ENCODE measurements at regions not wholly inside any gene's neighbourhood (a gene's known extent, or its start where the extent isn't known, plus 50 kb on each side); places are given as distances from the start of the nearest gene placed in this dataset.

- no peaks in the 10 kb centered on the region for H3K27me3 ChIP-seq (replicated peaks in 1 of 7)
- no peak overlapping the region for H3K27ac ChIP-seq
- 79 to 85% (median 84%) methylated on average over 5 of the region's 5 CpGs for WGBS, 5 donors
- no peak for TF ChIP-seq POLR2AphosphoS5 (IDR thresholded peaks at IDR 0.05)
- TF ChIP-seq POLR2A (IDR thresholded peaks at IDR 0.05), result no peak
- TF ChIP-seq CTCF (IDR thresholded peaks at IDR 0.05 in 8 of 11, conservative IDR thresholded peaks at IDR 0.05 in 3 of 11), result no peak
- H3K4me1 ChIP-seq, result peaks cover 8 to 43% (median 14%) of the 10 kb centered on the region in 6 donors
- intact Hi-C loops (cut with DNase I; ENCODE audit: low total_unique reads), result no loop called here
- no peak overlapping the region for H3K4me3 ChIP-seq
- DNase-seq, result no peak
- no peaks in the 10 kb centered on the region for H3K9me3 ChIP-seq
- H3K36me3 ChIP-seq, result no peaks in the 10 kb centered on the region
Measured at GRCh38 chr1:235925016-235925415, 58.3 kb upstream of the LYST start.

GRCh38 chr1:235923466-235924021 is 56.8 kb upstream of the LYST start:
- Histone ChIP-seq H3K36me3 (no peaks in the 10 kb centered on the region), H3K4me1 (peaks cover 9 to 51% (median 17%) of the 10 kb centered on the region in 6 donors), H3K4me3 (no peak overlapping the region), H3K27me3 (replicated peaks in 1 of 7) (no peaks in the 10 kb centered on the region), H3K27ac (peak overlapping the region in 4 of 8 donors; percentile 26 to 53 (median 35)), H3K9me3 (no peaks in the 10 kb centered on the region)
- TF ChIP-seq POLR2A (IDR thresholded peaks at IDR 0.05) (no peak), CTCF (IDR thresholded peaks at IDR 0.05 in 8 of 11, conservative IDR thresholded peaks at IDR 0.05 in 3 of 11) (no peak), POLR2AphosphoS5 (IDR thresholded peaks at IDR 0.05) (no peak)
- no peak for DNase-seq
- 40 to 54% (median 51%) methylated on average over 6 of the region's 6 CpGs for WGBS, 5 donors
- intact Hi-C loops (cut with DNase I; ENCODE audit: low total_unique reads), result no loop called here

- no peak for TF ChIP-seq CTCF (IDR thresholded peaks at IDR 0.05 in 8 of 11, conservative IDR thresholded peaks at IDR 0.05 in 3 of 11)
- no peak for TF ChIP-seq POLR2AphosphoS5 (IDR thresholded peaks at IDR 0.05)
- no peak for TF ChIP-seq POLR2A (IDR thresholded peaks at IDR 0.05)
- H3K9me3 ChIP-seq, result no peaks in the 10 kb centered on the region
- H3K4me3 ChIP-seq, result no peak overlapping the region
- no peaks in the 10 kb centered on the region for H3K36me3 ChIP-seq
- H3K4me1 ChIP-seq, result peaks cover 16 to 73% (median 35%) of the 10 kb centered on the region in 6 donors
- peak overlapping the region in 1 of 8 donors; percentile 49 for H3K27ac ChIP-seq
- DNase-seq, result no peak
- WGBS, 5 donors, result 65 to 81% (median 70%) methylated on average over 11 to 12 of the region's 12 CpGs
- intact Hi-C loops (cut with DNase I; ENCODE audit: low total_unique reads), result no loop called here
- H3K27me3 ChIP-seq (replicated peaks in 1 of 7), result no peaks in the 10 kb centered on the region
Measured at GRCh38 chr1:235920596-235921375, 54.1 kb upstream of the LYST start.

GRCh38 chr1:235919833-235920441 is 53.2 kb upstream of the LYST start:
- H3K27me3 ChIP-seq (replicated peaks in 1 of 7), result no peaks in the 10 kb centered on the region
- DNase-seq, result no peak
- no peaks in the 10 kb centered on the region for H3K9me3 ChIP-seq
- 75 to 85% (median 82%) methylated on average over 5 of the region's 5 CpGs for WGBS, 5 donors
- no peaks in the 10 kb centered on the region for H3K36me3 ChIP-seq
- peaks cover 16 to 73% (median 35%) of the 10 kb centered on the region in 6 donors for H3K4me1 ChIP-seq
- H3K27ac ChIP-seq, result peak overlapping the region in 3 of 8 donors; percentile 15 to 49 (median 28)
- intact Hi-C loops (cut with DNase I; ENCODE audit: low total_unique reads), result no loop called here
- TF ChIP-seq CTCF (IDR thresholded peaks at IDR 0.05 in 8 of 11, conservative IDR thresholded peaks at IDR 0.05 in 3 of 11) (no peak), POLR2AphosphoS5 (IDR thresholded peaks at IDR 0.05) (no peak), POLR2A (IDR thresholded peaks at IDR 0.05) (no peak)
- H3K4me3 ChIP-seq, result no peak overlapping the region

Data from spleen (tissue), 11 donors.